Gastrocnemius medialis (tissue), 4 donors: ENCODE measurements at regions not wholly inside any gene's neighbourhood (a gene's known extent, or its start where the extent isn't known, plus 50 kb on each side); places are given as distances from the start of the nearest gene placed in this dataset.

Source experiments
- ATAC-seq, 2 donors: fragments of 150-250 bp; one replicate each; pipeline ENCODE4 v1.9.1; 2016
- DNase-seq, 2 donors: peaks; one replicate each; pipeline ENCODE4 v3.0.0-alpha.2; 2019
- H3K27ac ChIP-seq, 4 donors: fragments of 200-600 bp; sonication (generic); 1 replicate in 1 of 4; 2 replicates in 3 of 4; pipeline ENCODE4 v1.5.1; 2016 to 2018; ENCODE audit warnings: mild to moderate bottlenecking in 2 of 4, moderate library complexity in 1 of 4
- H3K27me3 ChIP-seq, 3 donors: fragments of 200-600 bp; sonication (generic) in 2 of 3; 1 replicate in 1 of 3; 2 replicates in 2 of 3; pipeline versions ENCODE4 v1.5.1 to v1.6.0; 2016 to 2019; ENCODE audit warnings: mild to moderate bottlenecking in 1 of 3, moderate library complexity in 1 of 3
- H3K36me3 ChIP-seq, 2 donors: fragments of 200-600 bp; sonication (generic) in 1 of 2; one replicate each; pipeline ENCODE4 v1.5.1; 2017 to 2018
- H3K4me1 ChIP-seq, 2 donors: fragments of 200-600 bp; sonication (generic) in 1 of 2; one replicate each; pipeline ENCODE4 v1.5.1; 2016 to 2017; ENCODE audit warnings: mild to moderate bottlenecking in 2 of 2
- H3K4me3 ChIP-seq, 4 donors: fragments of 200-600 bp; sonication (generic) in 3 of 4; 1 replicate in 1 of 4; 2 replicates in 3 of 4; pipeline ENCODE4 v1.5.1; 2016 to 2019; ENCODE audit warnings: mild to moderate bottlenecking in 2 of 4
- H3K9me3 ChIP-seq, 3 donors: fragments of 200-600 bp; sonication (generic) in 2 of 3; 1 replicate in 1 of 3; 2 replicates in 2 of 3; pipeline ENCODE4 v1.5.1; 2016 to 2019
- POLR2A ChIP-seq, 2 donors: fragments of 450-650 bp; IDR thresholded peaks; one replicate each; pipeline ENCODE4 v1.6.1; 2017; ENCODE audit warnings: antibody characterized with exemption in 2 of 2, mild to moderate bottlenecking in 2 of 2, moderate library complexity in 2 of 2
- in situ Hi-C, 4 donors: fragments of 200-750 bp; cut with MboI; loops; one replicate each; pipeline versions ENCODE4 v1.15.0 to v1.8.0; 2017; ENCODE audit warnings: low sequenced_read_pairs in 4 of 4
- intact Hi-C: fragments of 100-400 bp; cut with DNase I; formaldehyde crosslinking; loops from one replicate; pipeline ENCODE4 v1.15.1; 2023; ENCODE audit warnings: low total_unique reads
- TF ChIP-seq, protein P1 (sequence below), 5 experiments: fragments of 450-650 bp in 3 of 5; fragments of 200-600 bp in 2 of 5; sonication (generic) in 2 of 5; IDR thresholded peaks in 4 of 5; conservative IDR thresholded peaks in 1 of 5; 1 replicate in 4 of 5; 2 replicates in 1 of 5; pipeline ENCODE4 v1.5.1; 2016 to 2019; ENCODE audit warnings: antibody characterized with exemption in 5 of 5, mild to moderate bottlenecking in 3 of 5, moderate library complexity in 3 of 5

DNA sequence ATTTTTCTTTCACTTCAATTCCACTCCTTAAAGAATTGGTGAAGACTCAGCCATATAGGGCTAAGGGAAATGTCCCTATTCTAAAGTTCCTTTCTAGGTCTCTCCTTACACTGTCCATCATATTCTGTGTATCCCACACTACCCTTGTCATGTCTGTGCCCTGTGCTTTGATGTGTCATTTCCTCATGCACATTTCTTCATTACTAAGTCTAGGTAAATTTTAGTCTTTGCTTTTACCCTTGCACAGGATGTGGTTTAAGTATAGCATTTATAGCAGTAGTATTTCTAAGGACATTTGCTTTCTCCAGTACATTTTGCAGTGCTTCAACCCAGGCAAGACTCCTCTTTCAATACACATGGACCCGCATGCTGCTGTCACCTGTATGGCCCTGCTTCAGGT, 221.5 kb upstream of the ACVR2A start:
- no peaks in the 10 kb centered on the region for H3K4me1 ChIP-seq
- TF ChIP-seq, protein P1, sequence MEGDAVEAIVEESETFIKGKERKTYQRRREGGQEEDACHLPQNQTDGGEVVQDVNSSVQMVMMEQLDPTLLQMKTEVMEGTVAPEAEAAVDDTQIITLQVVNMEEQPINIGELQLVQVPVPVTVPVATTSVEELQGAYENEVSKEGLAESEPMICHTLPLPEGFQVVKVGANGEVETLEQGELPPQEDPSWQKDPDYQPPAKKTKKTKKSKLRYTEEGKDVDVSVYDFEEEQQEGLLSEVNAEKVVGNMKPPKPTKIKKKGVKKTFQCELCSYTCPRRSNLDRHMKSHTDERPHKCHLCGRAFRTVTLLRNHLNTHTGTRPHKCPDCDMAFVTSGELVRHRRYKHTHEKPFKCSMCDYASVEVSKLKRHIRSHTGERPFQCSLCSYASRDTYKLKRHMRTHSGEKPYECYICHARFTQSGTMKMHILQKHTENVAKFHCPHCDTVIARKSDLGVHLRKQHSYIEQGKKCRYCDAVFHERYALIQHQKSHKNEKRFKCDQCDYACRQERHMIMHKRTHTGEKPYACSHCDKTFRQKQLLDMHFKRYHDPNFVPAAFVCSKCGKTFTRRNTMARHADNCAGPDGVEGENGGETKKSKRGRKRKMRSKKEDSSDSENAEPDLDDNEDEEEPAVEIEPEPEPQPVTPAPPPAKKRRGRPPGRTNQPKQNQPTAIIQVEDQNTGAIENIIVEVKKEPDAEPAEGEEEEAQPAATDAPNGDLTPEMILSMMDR (IDR thresholded peaks at IDR 0.05 in 4 of 5, conservative IDR thresholded peaks at IDR 0.05 in 1 of 5) = no peak
- TF ChIP-seq POLR2A (IDR thresholded peaks at IDR 0.05) = no peak
- in situ Hi-C loops (no loop called here), intact Hi-C loops (no loop called here)
- H3K36me3 ChIP-seq = no peaks in the 10 kb centered on the region
- H3K27me3 ChIP-seq = no peaks in the 10 kb centered on the region
- ATAC-seq (no peak), DNase-seq (no peak)
- no peak overlapping the region for H3K4me3 ChIP-seq
- H3K27ac ChIP-seq = no peak overlapping the region
- no peaks in the 10 kb centered on the region for H3K9me3 ChIP-seq

DNA sequence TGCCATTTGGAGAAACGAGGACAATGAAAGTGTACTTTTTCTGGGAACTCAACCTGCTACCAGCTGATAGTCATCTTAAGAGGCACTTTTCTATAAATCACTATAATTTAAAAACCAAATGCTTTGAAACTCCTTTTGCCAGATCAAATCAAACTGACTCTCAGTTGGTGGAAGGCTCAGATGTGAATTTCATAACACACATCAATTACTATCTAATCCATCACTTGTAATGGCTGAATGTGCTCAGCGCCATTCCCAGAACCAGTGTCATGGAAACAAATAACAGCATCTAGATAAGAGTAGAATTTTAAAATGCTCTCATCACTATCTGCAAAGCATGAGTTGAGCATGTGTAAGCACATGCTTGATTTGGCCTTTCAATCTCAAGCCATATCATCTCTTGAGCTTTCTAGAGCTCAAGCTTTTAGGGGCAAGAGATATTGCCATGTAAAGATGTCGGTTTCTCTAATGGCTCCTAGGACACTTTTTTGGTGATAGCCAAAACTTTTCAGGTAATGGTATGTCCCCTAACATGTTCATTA, 223.1 kb upstream of the ACVR2A start:
- no peak for ATAC-seq
- in situ Hi-C loops = no loop called here
- H3K4me1 ChIP-seq = no peaks in the 10 kb centered on the region

DNA sequence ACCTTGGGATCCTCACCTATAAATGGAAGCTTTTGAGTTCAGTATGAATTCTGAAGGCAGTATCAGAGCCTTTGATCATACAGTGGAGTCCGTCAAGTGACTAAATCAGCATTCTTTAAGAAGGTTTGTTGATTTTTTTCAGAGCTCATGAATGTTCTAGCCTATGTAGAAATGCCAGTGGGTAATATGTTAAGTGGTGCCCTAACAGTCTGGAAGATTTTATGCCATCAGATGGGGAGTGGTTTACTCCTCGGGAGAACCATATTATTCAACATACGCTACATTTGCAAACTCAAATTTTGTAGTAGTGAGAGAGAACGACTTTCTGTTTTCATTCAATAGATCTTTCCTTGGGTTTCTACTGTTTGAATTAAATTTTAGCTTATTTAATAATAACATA, 225.0 kb upstream of the ACVR2A start:
- DNase-seq = no peak
- Histone ChIP-seq H3K27ac (no peak overlapping the region), H3K4me3 (no peak overlapping the region), H3K4me1 (no peaks in the 10 kb centered on the region), H3K9me3 (no peaks in the 10 kb centered on the region), H3K36me3 (no peaks in the 10 kb centered on the region), H3K27me3 (no peaks in the 10 kb centered on the region)
- in situ Hi-C loops = no loop called here
- TF ChIP-seq POLR2A (IDR thresholded peaks at IDR 0.05) = no peak
- TF ChIP-seq, protein P1 (IDR thresholded peaks at IDR 0.05 in 4 of 5, conservative IDR thresholded peaks at IDR 0.05 in 1 of 5) = no peak
- intact Hi-C loops = no loop called here
- ATAC-seq = no peak

More for the DNA sequence above, 223.1 kb upstream of the ACVR2A start:
- H3K27ac ChIP-seq = no peak overlapping the region
- intact Hi-C loops = no loop called here
- TF ChIP-seq, protein P1 (IDR thresholded peaks at IDR 0.05 in 4 of 5, conservative IDR thresholded peaks at IDR 0.05 in 1 of 5) = no peak
- no peak for TF ChIP-seq POLR2A (IDR thresholded peaks at IDR 0.05)
- H3K36me3 ChIP-seq = no peaks in the 10 kb centered on the region
- no peaks in the 10 kb centered on the region for H3K9me3 ChIP-seq
- no peaks in the 10 kb centered on the region for H3K27me3 ChIP-seq
- no peak for DNase-seq
- no peak overlapping the region for H3K4me3 ChIP-seq

DNA sequence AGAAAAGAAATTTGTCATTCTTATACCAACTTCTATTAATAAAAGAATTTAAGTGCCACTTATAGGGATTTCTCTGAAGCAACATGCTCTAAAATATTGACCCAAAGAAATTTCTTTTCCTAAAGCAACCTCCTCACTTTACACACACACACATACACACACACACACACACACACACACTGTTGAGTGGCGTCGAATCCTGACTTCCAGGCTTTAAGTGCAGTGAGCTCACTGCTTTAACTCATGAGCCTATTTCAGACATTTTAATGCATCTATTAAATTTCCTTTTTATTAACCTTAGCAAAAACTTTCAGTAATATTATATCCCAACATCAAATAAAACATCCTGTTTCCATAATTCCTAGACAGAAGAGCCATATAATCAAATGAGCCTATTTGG, 229.1 kb upstream of the ACVR2A start:
- Histone ChIP-seq H3K27me3 (no peaks in the 10 kb centered on the region), H3K4me3 (no peak overlapping the region), H3K4me1 (no peaks in the 10 kb centered on the region), H3K36me3 (no peaks in the 10 kb centered on the region), H3K9me3 (no peaks in the 10 kb centered on the region), H3K27ac (no peak overlapping the region)
- intact Hi-C loops (no loop called here), in situ Hi-C loops (no loop called here)
- DNase-seq = no peak
- no peak for ATAC-seq
- TF ChIP-seq, protein P1 (IDR thresholded peaks at IDR 0.05 in 4 of 5, conservative IDR thresholded peaks at IDR 0.05 in 1 of 5) = no peak
- no peak for TF ChIP-seq POLR2A (IDR thresholded peaks at IDR 0.05)

DNA sequence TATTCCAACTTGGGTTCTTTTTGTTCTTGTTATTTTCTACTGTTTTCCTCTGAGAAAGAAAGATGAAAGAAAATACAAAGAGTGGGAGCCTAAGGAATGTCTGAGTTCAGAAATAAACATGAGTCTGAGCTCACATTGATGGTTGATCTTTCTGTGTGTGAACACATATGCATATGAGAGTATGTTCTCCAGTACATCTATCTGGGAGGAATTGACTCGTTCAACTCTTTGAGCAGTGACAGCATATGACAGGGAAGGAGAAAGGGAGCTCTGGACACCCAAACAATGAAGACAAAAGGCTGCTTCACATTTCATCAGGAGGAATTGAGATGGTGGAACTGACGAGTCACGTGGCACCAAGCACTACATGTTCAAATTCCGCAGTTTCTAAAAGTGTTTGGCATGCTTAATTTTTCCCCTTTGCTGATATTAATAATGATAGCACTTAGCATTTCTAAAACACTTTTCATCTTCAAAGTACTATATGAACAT, 229.8 kb upstream of the ACVR2A start:
- Histone ChIP-seq H3K27me3 (no peaks in the 10 kb centered on the region), H3K4me1 (no peaks in the 10 kb centered on the region), H3K4me3 (no peak overlapping the region), H3K9me3 (no peaks in the 10 kb centered on the region), H3K36me3 (no peaks in the 10 kb centered on the region), H3K27ac (no peak overlapping the region)
- intact Hi-C loops (no loop called here), in situ Hi-C loops (no loop called here)
- TF ChIP-seq POLR2A (IDR thresholded peaks at IDR 0.05) = no peak
- TF ChIP-seq, protein P1 (IDR thresholded peaks at IDR 0.05 in 4 of 5, conservative IDR thresholded peaks at IDR 0.05 in 1 of 5) = no peak
- ATAC-seq (no peak), DNase-seq (no peak)
